ENCODE measurements at regions not wholly inside any gene's neighbourhood (a gene's known extent, or its start where the extent isn't known, plus 50 kb on each side); places are given as distances from the start of the nearest gene placed in this dataset.
"Not testable (repeated sequence)": the region's sequence is repeated elsewhere in the genome, so short reads cannot be mapped to it uniquely, and the experiment has no call there.

DNA sequence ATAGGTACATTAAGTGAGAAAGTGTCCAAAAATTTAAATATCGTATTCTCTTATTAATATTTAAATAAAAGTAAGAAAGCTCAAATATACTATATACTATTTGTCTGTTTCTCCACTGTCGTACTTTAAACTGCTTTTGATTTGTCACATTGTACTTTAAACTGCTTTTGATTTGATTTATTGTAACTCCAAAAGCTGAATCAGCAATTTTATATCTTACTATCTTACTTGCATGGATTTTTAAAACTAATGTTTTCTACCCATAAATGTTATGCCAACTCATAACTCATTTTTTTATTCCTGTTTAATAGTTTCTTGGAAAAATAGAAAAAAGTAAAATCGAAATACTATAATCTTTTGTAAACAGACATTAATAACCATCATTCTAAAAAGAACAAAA, 1128.2 kb upstream of the ACVR2A start:
- Mint-ChIP-seq H3K27ac (no peak overlapping the region), H3K9me3 (peaks cover 4% of the 10 kb centered on the region), H3K27me3 (no peaks in the 10 kb centered on the region), H3K36me3 (ENCODE audit: low read depth) (no peaks in the 10 kb centered on the region), H3K4me1 (no peaks in the 10 kb centered on the region), H3K4me3 (no peak overlapping the region)
- DNase-seq (no peak), ATAC-seq (ENCODE audit: low read depth) (no peak)
- ChIA-PET CTCF (no interaction called here), POLR2A (no interaction called here)
- no peak for TF ChIP-seq CTCF (IDR thresholded peaks at IDR 0.05)
- intact Hi-C loops (cut with micrococcal nuclease) = no loop called here

GRCh38 chr2:146709004-146709403, 1135.8 kb upstream of the ACVR2A start:
- CTCF ChIA-PET = no interaction called here
- intact Hi-C loops (cut with micrococcal nuclease) = no loop called here
- Mint-ChIP-seq H3K27me3 (no peaks in the 10 kb centered on the region), H3K27ac (no peak overlapping the region), H3K4me1 (no peaks in the 10 kb centered on the region), H3K9me3 (peaks cover 5% of the 10 kb centered on the region), H3K4me3 (no peak overlapping the region), H3K36me3 (ENCODE audit: low read depth) (no peaks in the 10 kb centered on the region)
- DNase-seq = no peak
- POLR2A ChIA-PET = no interaction called here
- no peak for TF ChIP-seq CTCF (IDR thresholded peaks at IDR 0.05)
- ATAC-seq (ENCODE audit: low read depth) = no peak

GRCh38 chr2:146701183-146701582, 1143.6 kb upstream of the ACVR2A start:
- Mint-ChIP-seq H3K4me1 (no peaks in the 10 kb centered on the region), H3K27ac (no peak overlapping the region), H3K27me3 (no peaks in the 10 kb centered on the region), H3K36me3 (ENCODE audit: low read depth) (no peaks in the 10 kb centered on the region), H3K4me3 (no peak overlapping the region), H3K9me3 (peaks cover 14% of the 10 kb centered on the region)
- ChIA-PET POLR2A (no interaction called here), CTCF (no interaction called here)
- intact Hi-C loops (cut with micrococcal nuclease) = no loop called here
- ATAC-seq (ENCODE audit: low read depth) (no peak), DNase-seq (no peak)
- no peak for TF ChIP-seq CTCF (IDR thresholded peaks at IDR 0.05)

- Mint-ChIP-seq H3K36me3 (ENCODE audit: low read depth) (no peaks in the 10 kb centered on the region), H3K9me3 (peaks cover 5% of the 10 kb centered on the region), H3K4me1 (no peaks in the 10 kb centered on the region), H3K4me3 (no peak overlapping the region), H3K27ac (no peak overlapping the region), H3K27me3 (no peaks in the 10 kb centered on the region)
- no peak for TF ChIP-seq CTCF (IDR thresholded peaks at IDR 0.05)
- ATAC-seq (ENCODE audit: low read depth) (no peak), DNase-seq (no peak)
- POLR2A ChIA-PET = no interaction called here
- CTCF ChIA-PET = no interaction called here
- intact Hi-C loops (cut with micrococcal nuclease) = no loop called here
Observed at GRCh38 chr2:146697307-146697706, 1147.5 kb upstream of the ACVR2A start.

DNA sequence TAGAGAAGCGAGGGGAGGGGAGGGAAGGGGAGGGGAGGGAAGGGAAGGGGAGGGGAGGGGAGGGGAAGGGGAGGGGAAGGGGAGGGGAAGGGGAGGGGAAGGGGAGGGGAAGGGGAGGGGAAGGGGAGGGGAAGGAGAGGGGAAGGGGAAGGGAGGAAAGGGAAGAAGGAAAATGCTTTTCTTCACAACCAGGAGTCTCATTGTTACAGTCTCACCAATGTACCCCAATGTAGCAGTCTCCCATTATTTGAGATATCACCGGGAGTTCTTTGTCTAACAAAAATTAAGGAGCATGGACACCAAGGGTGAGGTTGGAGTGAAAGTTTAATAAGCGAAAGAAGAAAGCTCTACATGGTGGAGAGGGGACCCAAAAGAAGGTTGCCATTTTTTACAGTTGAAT, 1148.0 kb upstream of the ACVR2A start:
- CTCF ChIA-PET; DNase-seq; H3K27me3 Mint-ChIP-seq; ATAC-seq (ENCODE audit: low read depth); H3K4me1 Mint-ChIP-seq; H3K27ac Mint-ChIP-seq; intact Hi-C loops (cut with micrococcal nuclease); POLR2A ChIA-PET; H3K9me3 Mint-ChIP-seq; H3K36me3 Mint-ChIP-seq (ENCODE audit: low read depth); H3K4me3 Mint-ChIP-seq: not testable (repeated sequence)

- ATAC-seq (ENCODE audit: low read depth) (no peak), DNase-seq (no peak)
- CTCF ChIA-PET = no interaction called here
- intact Hi-C loops (cut with micrococcal nuclease) = no loop called here
- POLR2A ChIA-PET = no interaction called here
- no peaks in the 10 kb centered on the region for H3K27me3 Mint-ChIP-seq
- no peak overlapping the region for H3K27ac Mint-ChIP-seq
- no peak for TF ChIP-seq CTCF (IDR thresholded peaks at IDR 0.05)
- H3K36me3 Mint-ChIP-seq (ENCODE audit: low read depth) = no peaks in the 10 kb centered on the region
- no peak overlapping the region for H3K4me3 Mint-ChIP-seq
- H3K4me1 Mint-ChIP-seq = no peaks in the 10 kb centered on the region
- H3K9me3 Mint-ChIP-seq = no peaks in the 10 kb centered on the region
Observed at GRCh38 chr2:146681991-146682390, 1162.8 kb upstream of the ACVR2A start.
